NT2/D1 (cell line): ENCODE measurements at regions not wholly inside any gene's neighbourhood (a gene's known extent, or its start where the extent isn't known, plus 50 kb on each side); places are given as distances from the start of the nearest gene placed in this dataset.

Experiments used
- SUZ12 ChIP-seq: IDR thresholded peaks from 2 replicates; pipeline ENCODE4 v1.6.1; 2011; ENCODE audit not compliant: insufficient read length, insufficient read depth; ENCODE audit errors: extremely low read depth
- YY1 ChIP-seq: IDR thresholded peaks from 2 replicates; pipeline ENCODE4 v1.6.1; 2011; ENCODE audit not compliant: insufficient read length, insufficient read depth

DNA sequence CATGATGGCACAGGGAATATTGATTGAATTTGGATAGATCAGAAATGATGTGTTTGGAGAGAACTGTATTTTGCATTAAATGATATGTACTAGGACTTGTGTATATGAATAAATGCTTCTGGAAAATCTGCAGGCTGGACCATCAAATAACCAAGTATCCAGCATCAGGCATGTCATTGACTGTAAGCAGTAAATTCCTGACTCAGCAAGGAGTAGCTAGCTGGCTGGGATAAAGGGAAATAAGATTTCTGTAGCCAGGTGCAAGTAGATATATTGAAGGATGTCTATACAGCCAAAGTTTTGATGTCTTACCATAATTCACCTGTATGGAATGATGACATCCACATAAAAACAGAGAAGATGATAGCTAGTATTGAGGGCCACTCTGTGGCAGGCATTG, 809.6 kb downstream of the CDH11 start:
- TF ChIP-seq YY1 (no peak), SUZ12 (no peak)
